Pons (tissue), 1 donor: ENCODE measurements at regions not wholly inside any gene's neighbourhood (a gene's known extent, or its start where the extent isn't known, plus 50 kb on each side); places are given as distances from the start of the nearest gene placed in this dataset.

Experiments used
- DNase-seq: peaks from one replicate; pipeline ENCODE4 v3.0.0-alpha.2; 2016; ENCODE audit warnings: low spot score

DNA sequence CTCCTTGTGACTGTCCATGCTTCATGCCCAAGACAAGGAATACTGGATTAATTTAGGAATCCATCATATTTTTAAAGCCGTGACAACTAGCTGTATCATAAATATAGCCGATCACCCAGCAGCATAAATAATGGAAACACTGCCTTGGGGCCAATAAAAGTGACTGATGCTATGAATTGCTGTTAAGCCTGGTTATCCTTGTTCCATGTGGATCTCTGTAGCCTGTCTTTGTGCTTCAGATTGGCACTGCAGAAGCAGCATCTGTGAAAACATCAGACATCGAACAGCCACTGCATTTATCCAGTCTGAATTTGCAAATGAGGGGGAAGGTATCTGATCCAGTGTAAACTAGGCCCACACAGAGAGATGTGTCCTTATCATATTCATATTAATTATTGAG lies 1181.8 kb downstream of the SORCS1 start:
- no peak for DNase-seq

DNA sequence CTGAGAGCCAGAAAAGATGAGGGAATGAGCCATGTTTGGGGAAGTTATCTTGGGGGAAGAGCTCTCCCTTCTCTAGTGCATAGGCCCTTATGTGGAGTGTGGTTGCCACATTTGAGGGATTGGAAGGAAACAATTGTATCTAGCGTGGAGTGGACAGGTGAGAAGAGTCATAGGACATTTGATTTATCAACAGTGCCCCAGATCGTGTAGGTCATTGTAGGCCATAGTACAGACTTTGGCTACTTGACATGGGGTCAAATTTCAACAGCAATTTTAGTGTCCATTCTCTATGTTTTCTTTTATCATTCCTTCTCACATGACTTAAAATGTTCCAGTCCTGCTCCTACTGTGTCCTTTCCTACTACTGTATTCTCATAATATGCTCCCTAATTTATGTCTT lies 1182.8 kb downstream of the SORCS1 start:
- no peak for DNase-seq

DNA sequence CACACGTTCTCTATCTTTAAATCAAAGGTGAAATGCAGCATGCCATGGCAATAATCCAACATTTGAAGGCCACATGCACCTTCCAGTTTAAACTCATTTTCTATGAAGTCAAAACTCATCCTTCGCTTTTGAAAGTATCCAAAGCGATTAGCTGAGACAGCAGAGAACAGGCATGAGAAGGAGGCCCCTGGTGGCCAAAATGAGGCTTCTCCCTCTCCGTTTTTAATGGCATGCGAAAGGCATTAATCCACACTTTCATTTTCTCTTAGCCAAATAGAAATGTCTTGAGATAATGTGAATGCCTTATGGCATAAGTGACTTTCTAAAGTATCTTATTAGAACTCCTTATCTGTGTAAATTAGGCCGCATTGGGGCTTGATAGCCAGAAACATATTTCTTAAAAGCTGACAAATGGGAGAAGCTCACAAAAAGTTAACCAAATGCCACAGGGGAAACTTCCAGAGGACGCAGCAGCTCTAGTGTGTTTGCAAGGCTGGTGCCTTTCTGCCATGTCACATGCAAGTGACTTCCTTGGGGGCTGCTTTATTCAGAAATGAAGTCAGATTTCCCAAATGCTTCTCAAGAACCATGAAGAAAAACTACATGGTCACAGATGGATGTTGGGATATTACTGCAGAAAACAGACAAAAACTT lies 1189.6 kb downstream of the SORCS1 start:
- peak; percentile 41 for DNase-seq

DNA sequence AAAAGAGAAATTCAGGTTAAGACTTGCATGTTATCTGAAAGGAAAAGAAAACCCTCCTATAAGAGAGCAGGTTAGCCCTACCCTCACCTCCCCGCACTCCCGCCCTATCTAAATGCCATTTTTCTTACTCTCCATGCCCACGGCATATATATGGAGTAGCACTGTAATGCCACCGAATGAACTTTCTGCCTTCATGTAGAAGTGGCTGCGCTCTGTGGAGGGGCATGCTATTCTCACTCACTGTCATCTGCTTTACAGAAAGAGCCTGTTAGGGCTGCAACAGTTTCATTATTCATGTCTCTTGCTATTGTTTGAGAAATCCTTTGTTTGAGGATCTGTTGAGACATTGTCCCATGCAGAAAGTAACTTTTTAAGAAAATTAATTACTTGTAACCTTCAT lies 1190.6 kb downstream of the SORCS1 start:
- no peak for DNase-seq

DNA sequence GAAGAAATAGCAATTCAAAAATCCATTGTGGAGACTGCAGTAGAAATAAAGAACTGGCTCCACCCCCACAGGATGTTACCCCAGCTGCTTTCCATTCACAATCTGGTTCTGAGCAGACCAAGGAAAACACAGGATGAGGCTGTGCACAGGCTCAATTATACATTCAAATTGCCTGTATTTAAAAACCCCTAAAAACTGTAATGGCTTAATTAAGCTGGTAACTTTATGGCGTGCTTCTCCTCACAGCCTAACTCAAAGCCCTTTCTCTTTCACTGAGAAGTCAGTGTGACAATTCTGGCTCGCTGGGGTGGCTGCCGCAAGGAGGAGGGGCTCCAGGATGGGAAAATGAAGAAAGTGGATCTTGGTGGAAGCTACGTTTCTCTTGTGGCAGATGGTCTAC lies 1191.1 kb downstream of the SORCS1 start:
- DNase-seq = no peak

DNA sequence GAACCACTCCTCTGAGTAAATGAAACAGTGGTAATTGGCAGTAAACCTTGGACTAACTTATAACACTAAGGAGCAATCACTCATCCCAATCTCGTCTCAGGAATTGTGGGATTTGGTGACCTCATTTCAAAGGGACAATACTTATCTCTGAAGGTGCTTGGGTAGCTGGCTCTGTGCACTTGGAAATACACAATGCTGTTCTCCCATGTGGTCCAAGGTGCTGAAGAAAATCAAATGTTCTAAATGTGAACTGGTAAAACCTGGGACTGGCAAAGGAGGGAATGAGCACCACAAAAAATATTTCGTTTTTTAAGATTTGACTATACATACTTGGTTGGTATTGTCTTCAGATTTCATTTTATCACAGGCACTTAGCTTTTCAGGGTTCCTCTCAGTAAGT lies 1193.0 kb downstream of the SORCS1 start:
- no peak for DNase-seq

DNA sequence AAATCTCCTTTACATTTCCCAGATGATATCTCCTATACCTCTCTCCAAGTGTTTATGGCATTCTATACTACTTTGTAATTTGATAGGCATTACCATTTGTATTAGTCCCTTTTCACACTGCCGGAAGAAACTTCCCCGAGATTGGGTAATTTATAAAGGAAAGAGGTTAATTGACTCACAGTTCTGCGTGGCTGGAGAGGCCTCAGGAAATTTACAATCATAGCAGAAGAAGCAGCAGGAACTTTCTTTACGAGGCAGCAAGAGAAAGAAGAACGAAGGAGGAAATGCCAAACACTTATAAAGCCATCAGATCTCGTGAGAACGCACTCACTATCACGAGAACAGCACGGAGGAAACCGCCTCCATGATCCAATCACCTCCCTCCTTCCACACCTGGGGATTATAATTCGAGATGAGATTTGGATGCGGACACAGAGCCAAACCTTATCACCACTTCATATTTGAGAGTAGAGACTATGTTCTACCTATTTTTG lies 1194.6 kb downstream of the SORCS1 start:
- no peak for DNase-seq

DNA sequence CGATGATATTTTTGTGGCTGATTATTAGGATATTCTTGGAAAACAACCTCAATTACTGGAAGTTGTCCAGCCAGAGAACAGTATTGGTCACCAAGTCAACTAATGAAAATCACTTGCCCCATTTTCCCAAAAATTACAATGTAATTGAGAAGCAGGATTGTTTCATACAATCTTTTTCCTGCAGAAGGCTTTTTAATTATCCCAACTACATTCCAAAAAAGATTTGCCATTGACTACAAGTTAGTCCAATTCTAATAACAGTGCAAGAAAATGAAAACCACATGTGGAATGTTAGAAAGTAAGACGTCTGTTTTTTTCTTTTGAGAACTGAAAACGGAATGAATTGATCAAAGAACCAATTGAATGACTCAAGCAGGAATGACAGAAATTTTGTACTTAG lies 1195.8 kb downstream of the SORCS1 start:
- DNase-seq = no peak

DNA sequence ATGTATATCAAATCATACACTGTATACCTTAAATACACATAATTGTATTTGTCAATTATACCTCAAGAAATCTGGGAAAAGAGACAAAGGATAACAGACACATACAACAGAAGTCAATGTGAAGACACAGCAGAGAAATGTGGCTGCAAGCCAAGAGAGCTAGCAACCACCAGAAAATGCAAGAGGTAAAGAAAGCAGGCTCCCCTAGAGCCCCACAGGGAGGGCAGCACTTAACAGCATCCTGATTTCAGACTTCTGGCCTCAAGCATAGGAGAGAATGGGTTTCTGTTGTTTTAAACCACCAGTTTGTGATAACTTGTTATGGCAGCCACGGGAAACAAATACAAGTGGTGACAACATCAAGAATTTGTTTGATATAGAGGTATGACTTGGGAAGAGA lies 1197.2 kb downstream of the SORCS1 start:
- DNase-seq = no peak

DNA sequence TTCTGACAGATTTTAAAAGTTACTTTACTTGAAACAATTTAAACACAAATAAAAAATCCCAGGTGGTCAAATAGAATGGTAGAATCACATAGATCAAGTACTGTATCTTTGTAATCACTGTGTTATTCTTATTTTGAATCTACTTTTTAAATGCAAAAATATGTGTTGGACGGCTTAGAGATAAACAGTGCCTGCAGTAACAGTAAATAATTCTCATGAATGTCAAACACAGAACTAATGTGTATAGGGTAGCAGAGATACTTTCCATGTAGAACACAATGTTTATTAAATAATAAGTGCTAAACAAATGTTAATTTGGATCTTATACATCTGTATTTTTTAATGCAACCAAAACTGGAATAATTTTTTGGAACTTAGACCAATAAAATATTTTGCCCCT lies 1199.4 kb downstream of the SORCS1 start:
- no peak for DNase-seq

DNA sequence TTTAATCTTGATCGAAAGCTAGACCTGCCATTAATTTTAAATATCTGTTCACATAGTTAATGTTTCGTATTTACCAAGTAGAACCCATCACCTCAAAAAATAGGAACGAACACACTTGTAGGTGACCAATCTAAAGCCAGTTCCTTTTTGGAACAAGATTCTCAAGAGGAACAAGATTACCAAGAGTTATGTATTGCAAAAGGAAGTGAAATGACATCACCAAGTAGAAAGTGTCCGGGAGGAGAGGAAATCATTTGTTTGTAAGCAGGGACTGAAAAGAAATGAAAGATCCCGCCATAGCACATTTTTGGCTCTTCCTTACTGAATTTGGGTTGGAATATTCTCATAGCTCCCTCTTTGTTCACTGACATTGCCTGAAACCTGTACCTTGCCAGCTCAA lies 1200.5 kb downstream of the SORCS1 start:
- DNase-seq = no peak

DNA sequence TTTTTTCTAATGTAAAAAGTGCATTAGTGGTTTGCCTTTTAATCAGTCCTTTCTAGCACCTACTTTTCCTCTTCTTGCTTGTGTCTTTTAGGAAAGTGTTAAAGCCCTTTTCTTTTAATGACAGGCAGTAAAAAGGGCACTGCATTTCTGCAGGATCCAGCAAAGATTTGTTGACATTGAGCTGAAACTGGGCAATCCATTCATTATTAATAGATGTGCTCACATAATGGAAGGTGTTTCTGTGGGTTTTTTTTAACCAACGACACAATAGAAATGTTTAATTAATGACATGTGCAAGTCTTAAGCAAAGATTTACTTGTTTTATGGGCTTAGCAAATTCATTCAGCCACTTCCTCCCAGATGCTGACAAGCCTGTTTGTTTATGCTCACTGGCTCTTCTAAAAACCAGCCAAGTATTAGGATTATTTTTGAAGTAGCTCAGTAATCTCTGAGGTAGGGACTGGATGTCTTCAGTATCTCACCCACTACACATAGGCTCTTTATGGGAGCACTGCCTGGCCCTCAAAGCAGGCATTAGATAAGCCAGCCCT lies 1201.1 kb downstream of the SORCS1 start:
- no peak for DNase-seq

DNA sequence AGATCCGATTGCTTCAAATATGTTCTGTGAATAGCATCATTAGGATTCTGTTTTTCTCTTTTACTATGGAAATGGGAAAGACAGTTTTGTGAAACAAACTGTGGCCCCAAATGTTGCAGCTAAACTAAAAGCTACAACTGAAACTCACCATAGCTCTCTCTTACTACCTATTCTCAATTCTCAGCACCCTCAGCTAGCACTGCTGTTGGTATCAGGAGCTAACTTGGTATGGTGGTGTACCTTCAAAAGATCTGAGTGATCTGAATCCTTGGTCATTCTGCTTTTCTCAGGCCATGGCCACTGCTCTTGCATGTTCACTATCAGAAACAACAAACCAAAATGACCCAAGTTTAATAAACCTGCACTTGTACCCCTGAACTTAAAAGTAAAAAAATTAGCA lies 1208.0 kb downstream of the SORCS1 start:
- DNase-seq = no peak

DNA sequence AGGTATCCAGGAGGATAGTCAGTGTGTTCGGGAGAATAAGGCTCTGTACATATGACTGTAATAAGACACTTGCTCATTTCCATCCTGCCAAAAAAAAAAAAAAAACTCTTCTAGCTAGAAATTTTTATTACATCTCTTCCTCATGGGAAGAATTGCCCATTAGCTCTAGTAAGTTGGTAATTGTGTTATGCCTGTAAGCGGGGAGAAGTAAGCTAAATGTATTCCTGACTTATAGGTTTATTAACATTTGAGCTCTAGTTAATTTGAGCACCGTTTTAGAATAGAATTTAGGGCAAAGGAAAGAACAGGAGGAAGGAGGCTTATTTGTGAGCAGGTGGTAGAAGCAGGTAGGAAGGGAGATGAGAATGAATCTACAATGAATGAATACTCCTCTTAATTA lies 1210.6 kb downstream of the SORCS1 start:
- DNase-seq = no peak

DNA sequence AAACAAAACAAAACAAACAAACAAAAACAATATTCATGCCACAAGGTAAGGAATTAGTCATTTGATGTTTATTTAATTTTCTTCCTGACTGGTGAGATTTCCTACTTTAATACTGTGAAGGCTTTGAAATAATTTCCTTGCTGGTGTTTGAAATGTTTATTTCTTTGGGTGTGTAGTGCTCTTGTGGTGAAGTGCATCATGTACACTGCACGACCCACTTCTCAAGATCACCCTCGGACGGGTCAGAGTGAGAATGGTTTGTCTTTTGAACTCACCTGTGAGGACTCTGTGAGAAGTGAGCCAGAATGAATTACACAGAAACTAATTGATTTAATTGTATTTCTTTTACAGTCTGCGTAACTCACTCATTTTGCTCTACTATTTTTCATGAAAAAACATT lies 1211.5 kb downstream of the SORCS1 start:
- DNase-seq = no peak

DNA sequence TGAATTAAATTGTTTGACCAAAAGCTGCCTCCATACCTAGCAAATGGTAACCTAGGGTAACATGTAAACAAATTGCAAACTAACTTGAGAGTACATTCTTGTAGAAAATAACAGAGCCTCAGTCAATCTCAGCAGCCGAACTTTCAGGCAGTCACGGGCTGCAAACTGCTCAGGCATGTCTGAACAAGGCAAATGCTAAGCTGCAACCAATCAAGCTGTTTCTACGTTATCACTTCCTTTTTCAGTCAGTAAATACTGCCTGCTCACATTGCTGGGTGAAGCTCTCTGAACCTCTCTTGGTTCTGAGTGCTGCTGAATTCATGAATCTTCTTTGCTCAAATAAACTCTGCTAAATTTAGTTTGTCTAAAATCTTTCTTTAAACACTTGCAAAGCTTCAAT lies 1212.4 kb downstream of the SORCS1 start:
- no peak for DNase-seq

DNA sequence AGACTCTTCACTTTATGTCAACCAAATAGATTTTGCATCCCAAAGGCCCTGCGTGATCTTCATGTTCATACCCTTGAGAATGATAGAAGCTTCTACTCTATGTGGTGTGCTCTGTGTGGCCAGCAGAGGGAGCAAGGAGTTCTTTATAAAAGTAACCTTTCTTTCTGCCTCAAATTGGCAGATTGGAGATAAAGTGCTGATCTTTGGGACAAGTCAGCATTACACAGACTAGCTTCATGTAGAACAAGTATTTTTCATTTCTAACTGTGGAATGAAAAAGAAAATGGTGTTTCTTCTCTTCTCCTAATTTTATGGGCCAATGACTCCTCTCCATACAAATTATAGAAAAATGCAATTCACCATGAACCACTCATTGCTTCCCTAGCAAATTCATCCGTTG lies 1214.1 kb downstream of the SORCS1 start:
- peak; percentile 81 for DNase-seq

DNA sequence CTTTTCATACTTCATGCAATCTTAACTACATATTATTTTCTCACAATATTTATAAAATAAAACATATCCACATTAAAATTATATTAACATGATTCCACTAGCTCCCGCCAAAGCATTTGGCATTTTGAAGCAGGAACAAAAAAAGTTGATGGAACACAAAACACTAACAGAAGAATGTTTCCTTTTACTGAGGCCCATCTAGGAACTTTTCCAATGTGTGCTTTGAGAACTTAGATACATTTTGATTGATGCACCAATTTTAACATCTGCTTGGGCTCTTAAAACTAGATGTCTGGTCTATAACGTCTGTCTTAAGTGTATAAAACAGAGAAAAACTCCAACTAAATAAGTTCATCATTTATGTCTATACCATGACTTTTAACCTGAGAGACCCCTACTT lies 1214.8 kb downstream of the SORCS1 start:
- no peak for DNase-seq

DNA sequence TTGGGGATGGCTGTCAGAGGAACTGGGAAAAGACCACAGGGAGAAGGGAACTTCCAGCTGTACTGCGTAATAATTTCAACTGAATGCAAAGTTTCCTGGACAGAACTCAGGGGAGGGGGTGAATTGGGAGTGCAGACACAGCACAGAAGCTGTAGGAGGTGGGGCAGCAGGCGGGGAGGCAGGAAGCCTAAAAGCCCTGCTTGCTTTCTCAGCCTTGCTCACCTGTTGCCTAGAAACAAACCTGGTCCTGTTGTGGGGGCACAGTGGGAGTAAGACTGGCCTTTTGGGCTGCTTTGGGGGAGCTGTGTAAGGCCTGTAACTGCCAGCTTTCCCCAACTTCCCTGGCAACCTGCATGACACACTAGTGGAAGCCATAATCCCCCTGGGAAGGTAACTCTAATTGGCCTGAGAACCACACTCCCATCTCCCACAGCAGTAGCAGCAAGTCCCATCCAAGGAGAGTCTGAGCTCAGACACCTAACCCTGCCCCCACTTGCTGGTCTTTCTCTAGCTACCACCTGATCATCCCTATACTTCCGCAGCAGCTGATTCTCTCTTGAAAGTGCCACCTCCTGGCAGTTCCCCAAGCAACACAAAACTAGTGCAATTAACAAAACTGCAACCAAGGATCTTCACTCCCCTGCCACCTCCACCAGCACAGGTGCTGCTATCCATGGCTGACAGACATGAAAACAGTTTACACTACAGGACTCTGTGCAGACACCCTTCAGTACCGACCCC lies 1239.3 kb downstream of the SORCS1 start:
- DNase-seq = no peak

DNA sequence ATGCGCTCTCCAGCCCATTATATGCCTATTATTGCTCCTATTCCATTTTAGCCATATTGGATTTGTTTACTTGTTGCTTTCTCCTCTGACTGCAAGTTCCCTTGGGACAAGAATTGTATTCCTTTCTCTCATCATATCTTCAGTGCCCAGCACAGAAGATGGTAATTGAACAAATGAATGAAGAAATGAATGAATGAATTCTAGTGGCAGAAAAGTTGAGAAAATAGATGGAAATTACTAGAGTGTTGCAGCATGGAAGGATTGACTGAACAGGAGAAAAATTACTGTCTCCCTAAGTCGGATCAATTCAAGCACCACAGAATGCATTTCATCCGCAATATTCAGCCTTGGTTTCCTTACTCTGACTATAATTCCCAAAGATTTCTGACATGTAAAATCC lies 1243.2 kb downstream of the SORCS1 start:
- no peak for DNase-seq

DNA sequence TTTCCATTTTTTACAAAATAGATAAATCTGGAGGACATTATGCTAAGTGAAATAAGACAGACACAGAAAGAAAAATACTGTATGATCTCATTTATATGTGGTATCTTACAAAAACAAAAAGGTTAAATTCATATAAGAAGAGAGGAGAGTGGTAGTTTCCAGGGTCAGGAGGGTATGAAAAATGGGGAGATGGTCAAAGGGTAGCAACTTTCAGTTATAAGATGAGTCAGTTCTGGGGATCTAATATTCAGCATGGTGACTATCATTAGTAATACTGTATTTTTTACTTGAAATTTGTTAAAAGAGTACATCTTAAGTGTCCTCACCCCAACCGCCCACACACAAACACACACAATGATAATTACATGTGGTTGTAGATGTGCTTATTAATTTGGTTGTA lies 1250.1 kb downstream of the SORCS1 start:
- DNase-seq = no peak

DNA sequence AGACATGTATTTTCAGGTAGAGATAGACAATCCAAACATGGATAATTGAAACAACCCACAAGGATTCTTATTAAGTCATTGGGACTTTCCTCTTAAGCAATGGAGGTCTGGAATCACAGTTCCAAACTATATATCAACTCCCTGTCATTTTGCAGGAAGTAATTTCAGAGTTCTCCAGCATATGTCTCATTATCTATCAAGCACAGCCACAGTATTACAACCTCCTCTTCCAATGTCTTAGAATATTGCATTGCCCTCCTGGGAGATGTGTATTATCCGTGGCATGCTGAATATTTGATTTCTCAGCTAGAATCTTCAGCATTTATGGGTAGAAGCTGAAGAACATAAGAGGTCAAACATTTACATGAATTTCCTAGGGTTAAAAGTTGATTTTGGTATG lies 1255.8 kb downstream of the SORCS1 start:
- DNase-seq = no peak

DNA sequence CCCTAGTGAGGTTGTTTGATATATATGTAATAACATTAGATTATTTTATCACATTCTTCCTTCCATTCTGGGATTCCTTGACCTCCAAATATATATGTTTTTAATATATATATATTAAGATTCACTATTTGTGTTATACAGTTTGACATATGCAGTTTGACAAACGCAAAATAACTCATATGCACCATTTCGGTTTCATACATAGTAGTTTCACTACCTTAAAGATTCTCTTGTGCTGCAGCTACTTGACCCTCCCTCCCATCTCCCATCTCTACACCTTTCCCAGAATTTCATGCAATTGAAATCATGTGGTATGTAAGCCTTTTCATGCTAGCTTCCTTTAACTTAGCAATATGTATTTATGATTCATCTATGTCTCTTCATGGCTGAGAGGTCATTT lies 1244.4 kb downstream of the SORCS3 start:
- DNase-seq = no peak

DNA sequence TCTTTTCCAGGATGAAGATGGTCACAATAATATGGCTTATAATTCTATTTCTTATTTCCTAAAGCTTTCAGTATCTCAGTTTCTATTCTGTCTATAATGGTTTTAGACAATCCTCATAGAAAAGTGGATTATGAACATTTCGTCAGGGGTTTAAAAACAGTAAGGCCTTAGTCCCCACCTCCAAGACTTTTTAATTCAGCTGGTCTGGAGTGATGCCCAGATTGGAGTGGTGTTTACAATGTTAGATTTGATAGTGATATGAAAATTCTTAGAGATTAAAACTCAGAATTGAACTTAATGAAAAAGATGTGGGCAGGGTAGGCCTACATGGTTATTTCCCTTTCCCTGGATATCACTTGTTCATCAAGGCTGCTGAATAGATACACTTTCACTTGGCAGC lies 1238.3 kb downstream of the SORCS3 start:
- DNase-seq = no peak
